ENCODE measurements at regions not wholly inside any gene's neighbourhood (a gene's known extent, or its start where the extent isn't known, plus 50 kb on each side); places are given as distances from the start of the nearest gene placed in this dataset.
"Not testable (repeated sequence)": the region's sequence is repeated elsewhere in the genome, so short reads cannot be mapped to it uniquely, and the experiment has no call there.

DNA sequence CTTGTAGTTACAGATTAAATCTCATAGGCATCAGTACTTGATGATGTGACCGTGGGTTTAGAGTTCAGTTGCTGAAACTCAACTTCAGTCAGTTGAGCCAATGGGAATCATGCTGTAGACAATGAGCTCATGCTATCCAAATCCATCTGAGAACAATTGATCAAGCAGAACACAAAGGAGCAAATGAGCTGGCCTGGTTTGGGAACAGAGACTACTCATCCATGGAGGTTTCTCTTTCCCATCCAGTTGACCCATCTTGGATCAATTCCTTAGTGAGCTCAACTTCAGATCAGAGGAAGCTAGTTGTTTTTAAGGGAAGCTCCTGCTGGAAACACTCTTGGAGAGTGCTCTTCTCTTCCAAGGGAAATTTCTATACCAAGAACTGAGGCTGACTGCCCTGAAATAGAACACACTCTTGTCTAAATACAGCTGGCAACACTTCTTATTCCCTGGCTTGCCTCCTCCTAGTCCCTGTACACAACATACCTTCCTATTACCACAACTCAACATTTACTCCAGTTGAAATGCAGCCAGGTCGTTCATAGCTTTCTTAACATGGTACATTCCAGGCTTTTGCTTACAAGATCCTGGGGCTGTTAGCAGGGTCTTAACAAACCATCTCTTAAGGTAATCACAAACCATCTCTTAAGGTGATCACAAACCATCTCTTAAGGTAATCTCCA, 203.9 kb upstream of the PRDM1 start:
- no peak for DNase-seq (ENCODE audit: low spot score)

DNA sequence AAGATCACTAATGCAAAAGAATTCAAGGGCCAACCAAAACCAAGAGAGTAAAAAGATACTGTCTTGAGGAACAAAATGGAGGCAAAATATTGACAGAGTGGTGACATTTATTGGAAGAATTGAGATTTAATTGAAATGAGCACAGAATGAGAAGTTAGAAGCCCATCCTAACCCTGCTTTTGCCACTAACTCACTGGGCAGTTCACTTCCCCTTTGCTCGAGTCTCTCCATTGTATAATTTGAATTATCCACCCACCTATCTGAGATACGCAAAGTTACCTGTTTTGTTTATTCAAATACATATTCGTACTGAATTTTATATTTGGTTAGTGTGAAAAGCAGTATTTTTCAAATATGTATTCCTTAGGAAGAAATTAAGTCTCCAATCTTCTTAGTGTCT, 204.5 kb upstream of the PRDM1 start:
- no peak for DNase-seq (ENCODE audit: low spot score)

DNA sequence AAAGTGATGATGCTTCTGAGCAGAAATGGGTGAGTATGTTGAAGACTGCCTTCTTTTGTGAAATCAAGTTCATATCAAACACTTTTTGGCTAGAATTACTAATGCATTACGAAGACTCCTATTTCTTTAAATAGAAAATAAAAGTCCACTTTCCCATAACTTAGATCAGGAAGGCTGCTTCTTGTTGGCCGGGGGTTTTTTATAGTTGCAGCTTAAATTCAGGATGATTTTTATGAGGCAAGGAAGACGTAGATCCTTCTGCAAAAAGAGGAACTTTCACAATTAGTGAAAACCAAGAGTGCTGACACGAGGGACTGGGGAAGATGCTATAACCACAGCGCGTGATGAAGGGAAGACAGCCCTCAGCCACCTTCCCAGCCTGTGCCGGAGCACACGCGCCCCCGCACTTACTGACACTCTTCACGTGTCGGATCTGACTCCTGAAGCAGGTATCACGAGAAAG, 206.1 kb upstream of the PRDM1 start:
- DNase-seq (ENCODE audit: low spot score), result peak; percentile 31

DNA sequence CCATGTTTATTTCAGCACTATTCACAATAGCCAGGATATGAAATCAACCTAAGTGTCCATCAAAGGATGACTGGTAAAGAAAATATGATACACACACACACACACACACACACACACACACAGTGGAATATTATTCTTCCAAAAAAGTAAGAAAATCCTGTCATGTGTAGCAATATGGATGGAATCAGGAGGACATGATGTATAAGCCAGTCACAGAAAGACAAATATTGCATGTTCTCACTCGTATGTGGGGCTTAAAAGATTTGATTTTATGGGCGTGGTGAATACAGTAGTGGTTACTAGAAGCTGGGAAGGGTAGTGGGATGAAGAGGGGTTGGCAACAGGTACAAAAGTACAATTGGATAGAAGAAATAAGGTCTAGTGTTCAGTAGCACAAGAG, 207.0 kb upstream of the PRDM1 start:
- DNase-seq (ENCODE audit: low spot score), result no peak

DNA sequence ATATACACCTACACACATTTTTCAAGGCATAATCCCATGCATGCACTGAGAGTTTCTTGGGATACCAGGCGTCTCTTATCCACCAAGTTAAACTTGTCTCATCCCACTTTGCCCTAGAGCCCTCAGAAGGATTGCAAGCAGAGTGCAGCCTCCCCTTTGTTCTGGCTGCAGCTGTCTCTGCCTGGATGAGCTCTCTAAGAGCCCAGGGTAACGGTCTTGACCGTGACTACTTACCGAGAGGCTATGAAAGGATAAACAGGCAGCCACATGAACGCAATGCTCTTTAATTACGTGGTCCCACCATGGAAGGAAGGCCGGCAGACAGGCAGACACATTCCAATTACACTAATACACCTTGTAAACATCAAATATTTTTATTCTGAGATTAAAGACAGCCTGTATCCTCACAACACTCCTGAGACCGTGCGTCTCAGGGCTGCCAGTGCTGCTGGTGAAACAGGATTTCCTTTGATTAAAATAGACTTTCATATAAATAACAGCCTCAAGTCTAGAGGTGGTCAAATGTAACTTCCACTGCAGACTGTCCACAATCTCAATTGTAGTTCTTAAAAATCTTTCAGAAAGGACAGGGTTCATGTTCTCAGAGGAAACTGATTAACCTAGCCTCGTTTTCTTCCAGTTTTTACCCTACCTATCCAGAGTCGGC, 210.0 kb upstream of the PRDM1 start:
- no peak for DNase-seq (ENCODE audit: low spot score)

DNA sequence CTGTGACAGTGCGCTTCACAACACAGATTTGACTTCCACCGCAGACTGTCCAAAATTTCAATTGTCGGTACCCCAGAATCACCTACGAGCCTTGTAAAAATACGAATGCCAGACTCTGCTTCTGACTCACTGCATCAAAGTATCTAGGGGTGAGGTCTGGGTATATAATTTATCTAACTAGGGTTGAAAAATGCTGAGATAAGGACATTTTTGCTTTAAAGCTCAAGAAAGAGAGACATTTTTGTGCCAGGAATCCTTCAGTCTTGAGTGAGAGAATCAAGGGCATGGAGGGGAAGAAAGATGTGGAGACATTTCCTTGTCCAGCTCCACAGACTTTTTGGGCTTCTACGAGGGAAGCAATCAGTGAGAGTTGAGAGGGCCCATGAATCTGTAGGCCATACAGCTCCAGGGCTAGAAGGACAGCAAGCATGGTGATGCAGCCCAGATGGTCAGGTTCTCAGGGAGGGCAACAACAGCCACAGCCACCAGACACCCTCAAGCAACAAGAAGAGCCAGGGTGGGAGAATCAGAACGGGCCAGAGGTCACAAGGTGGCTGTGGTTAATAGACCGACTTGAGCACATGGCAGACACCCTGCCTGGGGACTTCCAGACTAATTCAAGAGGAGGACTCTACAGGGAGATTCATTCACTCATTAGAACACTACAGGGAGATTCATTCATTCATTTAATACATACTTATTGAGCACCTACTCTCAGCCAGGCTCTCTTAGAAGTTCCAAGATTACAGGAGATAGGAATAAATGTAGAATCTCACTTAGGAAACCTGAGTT, 211.1 kb upstream of the PRDM1 start:
- DNase-seq (ENCODE audit: low spot score), result no peak

DNA sequence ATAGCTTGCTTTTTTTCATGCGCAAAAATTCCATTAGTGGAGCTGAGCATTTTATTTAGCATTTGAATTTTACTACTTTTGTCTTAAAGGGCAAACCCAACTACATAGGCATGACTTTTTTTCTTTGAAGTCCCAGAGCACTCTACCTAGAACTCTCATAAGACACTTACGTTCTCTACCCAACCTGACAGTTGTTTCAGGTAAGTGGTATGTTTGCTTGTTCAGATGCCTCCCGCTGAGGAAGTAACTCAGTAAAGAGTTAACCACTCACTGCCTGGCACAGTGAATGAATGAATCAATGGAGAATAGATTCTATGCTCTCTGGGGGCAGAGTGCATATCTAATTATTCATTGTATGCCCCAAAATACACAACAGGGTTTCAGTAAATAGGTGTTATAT, 212.3 kb upstream of the PRDM1 start:
- DNase-seq (ENCODE audit: low spot score), result no peak

DNA sequence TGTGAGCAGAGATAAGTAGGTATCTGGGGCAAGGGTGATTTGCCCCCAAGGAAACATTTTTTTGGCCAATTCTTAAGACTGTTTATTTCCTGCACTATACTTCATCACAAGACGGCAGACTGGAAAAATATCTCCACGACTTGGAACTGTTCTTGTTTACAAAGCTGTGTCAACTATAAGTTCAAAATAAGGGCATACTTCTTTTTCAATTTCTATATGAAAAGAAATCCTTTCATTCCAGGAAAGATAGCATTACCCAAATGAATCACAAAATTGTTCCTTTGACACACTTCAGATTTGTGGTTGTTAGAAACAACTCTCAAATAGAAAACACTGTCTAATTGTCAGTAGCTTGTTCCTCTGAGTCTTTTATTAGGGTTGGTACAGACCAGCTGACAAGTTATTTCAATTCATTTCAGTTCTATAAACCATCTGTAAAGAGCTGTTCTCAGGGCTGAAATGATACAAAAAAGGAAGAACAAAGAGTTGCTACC, 212.9 kb upstream of the PRDM1 start:
- DNase-seq (ENCODE audit: low spot score), result no peak

DNA sequence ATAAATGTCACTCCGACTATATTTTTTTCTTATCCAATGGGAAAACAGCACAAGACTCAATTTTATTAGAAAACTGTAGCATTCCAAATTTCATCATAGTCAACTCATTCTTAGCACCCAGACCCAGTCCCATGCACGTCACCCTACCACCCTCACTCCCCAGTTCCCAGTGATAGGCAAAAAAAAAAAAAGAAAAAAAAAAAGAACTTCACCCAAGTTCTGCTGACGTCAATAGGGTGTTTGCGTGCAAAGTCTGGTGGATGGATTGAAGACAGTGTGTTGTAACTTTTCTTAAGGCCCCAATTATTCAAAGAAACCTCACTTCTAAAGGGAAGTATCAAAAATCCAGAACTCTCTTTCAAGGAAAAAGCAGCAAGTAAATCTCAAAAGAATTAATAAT, 213.9 kb upstream of the PRDM1 start:
- peak; percentile 18 for DNase-seq (ENCODE audit: low spot score)

DNA sequence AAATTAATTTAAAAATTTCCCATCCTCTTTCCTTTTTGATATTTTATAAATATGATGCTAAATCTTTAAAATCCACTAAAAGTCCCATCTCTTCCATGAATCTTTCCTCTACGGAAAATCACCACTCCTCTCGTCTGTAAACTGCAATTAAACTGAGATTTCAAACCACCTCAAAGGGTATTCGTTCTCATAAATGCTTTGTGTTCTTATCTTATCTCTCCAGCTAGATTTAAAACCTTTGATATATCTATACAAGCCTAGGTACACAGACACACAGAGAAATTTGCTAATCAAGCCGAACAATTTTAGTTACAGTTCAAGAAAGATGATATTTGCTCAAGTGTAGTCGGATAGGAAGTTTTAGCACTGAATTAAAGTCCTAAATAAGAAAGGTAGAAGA, 214.6 kb upstream of the PRDM1 start:
- DNase-seq (ENCODE audit: low spot score), result no peak

DNA sequence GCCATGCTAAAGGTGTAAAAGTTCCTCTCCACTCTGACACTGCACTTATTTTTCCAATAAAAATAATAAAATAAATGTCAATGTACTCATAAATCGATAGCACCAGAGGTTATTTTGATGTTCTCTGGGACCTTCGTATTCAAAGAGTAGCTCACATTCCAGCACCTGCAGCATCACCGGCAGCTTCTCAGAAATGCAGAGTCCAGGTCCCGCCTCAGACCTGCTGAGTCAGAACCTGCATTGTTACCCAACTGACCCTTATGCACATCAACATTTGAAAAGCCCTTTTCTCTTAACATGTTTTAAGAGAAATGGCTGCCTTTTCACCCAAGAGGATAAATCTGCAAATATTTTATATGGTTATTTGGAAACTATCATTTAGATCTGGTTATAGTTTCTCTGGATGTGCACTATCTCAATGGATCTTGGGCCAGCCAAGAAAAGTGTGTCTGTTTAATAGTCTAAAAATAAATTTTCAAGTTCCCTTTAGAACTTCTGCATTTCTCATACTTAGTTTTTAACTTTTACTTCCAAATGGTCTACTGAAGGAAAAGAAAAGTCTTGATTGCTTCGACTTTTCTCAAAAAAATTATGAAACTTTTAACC, 216.2 kb upstream of the PRDM1 start:
- no peak for DNase-seq (ENCODE audit: low spot score)

DNA sequence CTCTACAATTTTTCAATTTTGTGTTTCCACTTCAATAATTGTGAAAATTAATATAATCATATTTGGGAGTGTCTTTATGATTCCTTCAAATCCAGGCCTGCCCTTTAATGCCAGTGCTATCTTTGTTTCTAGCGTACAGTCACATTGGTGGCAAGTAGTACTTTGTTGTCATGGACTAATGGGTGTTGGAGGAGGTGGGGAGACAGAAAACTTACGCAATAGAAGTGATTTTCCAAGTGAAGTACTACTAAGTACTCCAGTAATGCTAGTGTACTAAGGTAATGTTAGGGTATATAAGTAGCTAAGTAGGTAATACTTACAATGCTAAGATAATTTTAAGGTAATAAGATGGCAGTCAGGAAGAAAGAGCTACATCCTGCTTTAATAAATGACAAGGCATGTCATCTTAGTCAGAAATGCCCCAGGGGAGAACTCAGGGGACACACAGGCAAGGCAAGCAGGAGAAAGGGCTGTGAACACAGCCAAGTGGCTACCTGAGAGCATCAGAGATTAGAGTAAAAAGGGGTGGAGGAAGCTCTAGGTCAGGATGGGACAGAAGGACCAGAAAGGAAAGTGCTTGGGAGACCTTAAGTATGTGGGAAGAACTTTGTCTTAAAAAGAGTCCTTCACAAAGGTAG, 217.2 kb upstream of the PRDM1 start:
- no peak for DNase-seq (ENCODE audit: low spot score)

DNA sequence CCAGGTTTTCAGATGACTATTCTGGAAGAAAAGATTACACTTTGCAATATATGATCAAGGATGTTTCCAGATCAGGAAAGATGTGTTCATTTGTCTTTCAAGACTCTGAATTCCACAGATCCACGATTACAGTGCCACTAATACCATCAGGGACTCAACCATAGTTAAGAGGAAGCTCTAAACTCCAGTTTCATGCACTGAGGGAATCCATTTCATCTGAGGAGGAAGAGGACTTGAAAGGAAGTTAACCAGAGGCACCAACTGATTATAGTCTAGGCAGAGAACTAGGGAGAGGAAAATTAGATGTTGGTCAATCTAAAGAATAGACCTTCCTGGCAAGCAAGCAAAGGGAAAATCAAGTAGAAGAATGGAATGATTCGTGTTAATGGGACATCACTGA, 218.3 kb upstream of the PRDM1 start:
- DNase-seq (ENCODE audit: low spot score), result no peak

DNA sequence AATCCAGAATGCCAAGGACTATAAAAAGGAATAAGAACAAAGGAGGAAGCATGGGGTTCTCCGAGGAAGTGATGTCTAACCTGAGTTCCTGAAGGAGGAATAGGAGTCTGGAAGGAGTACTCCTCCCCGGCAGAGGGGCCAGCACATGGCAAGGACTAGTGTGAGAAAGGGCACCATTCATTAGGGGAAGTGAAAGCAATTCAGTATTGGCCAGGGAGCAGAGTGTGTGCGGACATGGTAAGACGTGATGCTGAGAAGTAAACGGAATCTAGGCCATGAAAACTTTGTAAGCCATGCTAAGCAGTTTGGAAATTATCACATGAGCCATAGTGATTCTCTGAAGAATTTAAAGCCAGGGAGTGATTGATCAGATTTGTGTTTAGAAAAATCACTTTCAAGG, 218.9 kb upstream of the PRDM1 start:
- no peak for DNase-seq (ENCODE audit: low spot score)

DNA sequence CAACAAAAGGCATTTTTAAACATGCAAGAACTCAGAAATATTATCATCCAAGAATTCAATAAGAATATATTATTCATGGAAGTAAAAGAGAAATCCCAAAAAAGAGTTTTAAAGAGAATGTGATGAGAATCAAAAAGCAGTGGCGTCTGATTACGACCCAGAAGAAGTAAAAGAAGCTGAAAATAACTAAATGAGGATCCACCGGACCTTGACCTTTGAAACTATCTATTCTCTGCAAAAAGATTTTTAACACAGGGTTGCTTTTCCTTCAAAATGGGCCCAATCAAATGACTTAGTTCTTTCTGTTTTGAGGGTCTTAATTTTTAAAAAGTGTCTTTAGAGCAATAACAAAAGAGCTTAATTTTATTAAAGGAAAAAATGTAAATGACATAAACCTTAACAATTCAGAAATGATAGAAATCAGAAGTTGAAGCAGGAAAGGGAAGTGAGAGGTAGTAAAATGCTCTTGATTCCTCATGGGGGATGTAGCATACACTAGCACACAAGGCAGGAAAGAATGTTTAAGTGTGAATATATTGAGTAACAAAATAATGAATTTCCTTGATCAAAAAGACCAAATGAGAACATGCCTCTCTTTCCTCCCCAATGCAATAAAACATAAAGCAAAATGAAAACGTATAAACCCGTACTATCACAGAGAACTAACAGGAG, 223.1 kb upstream of the PRDM1 start:
- DNase-seq (ENCODE audit: low spot score), result no peak

DNA sequence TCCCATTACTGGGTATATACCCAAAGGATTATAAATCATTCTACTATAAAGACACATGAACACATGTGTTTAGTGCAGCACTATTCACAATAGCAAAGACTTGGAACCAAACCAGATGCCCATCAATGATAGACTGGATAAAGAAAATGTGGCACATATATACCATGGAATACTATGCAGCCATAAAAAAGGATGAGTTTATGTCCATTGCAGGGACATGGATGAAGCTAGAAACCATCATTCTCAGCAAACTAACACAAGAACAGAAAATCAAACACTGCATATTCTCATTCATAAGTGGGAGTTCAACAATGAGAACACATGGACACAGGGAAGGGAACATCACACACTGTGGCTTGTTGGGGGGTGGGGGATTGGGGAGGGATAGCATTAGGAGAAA, 225.2 kb upstream of the PRDM1 start:
- DNase-seq (ENCODE audit: low spot score), result not testable (repeated sequence)

DNA sequence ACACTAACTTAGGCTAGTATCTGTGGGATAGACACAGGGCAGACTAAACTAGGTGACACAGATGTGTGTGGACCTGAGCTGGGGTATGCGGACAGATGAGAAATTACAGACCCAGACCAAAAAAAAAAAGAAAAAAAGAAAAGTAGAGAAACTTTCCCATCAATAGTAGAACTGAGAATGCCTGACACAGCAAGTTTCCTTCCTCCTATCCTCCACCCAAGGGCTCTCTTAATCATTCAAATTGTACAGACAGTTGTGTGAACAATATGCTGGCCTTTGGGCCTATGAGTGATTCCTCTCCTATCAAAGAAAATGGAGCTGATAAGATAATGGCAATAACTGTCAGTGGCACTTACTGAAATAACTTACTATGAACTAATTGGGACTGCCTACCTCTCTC, 226.7 kb upstream of the PRDM1 start:
- DNase-seq (ENCODE audit: low spot score), result no peak

DNA sequence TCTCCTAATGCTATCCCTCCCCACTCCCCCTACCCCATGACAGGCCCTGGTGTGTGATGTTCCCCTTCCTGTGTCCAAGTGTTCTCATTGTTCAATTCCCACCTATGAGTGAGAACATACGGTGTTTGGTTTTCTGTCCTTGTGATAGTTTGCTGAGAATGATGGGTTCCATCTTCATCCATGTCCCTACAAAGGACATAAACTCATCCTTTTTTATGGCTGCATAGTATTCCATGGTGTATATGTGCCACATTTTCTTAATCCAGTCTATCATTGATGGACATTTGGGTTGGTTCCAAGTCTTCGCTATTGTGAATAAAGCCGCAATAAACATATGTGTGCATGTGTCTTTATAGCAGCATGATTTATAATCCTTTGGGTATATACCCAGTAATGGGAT, 227.5 kb upstream of the PRDM1 start:
- not testable (repeated sequence) for DNase-seq (ENCODE audit: low spot score)

DNA sequence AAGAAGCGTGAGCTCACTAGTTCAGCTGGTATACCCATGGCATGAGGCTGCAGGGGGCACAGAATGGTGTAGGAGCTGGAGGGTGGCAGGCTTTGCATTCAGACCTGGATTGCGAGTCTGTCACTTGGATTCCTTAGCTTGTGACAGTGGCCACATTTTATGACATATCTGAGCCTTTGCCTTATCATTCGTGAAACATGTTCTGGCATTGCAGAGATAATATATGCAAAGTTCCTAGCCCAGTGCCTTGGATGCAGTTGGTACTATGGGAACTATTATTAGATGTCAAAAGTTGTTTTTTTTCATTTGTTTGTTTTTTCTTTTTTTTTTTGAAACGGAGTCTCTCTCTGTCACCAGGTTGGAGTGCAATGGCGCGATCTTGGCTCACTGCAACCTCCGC, 230.7 kb upstream of the PRDM1 start:
- no peak for DNase-seq (ENCODE audit: low spot score)

DNA sequence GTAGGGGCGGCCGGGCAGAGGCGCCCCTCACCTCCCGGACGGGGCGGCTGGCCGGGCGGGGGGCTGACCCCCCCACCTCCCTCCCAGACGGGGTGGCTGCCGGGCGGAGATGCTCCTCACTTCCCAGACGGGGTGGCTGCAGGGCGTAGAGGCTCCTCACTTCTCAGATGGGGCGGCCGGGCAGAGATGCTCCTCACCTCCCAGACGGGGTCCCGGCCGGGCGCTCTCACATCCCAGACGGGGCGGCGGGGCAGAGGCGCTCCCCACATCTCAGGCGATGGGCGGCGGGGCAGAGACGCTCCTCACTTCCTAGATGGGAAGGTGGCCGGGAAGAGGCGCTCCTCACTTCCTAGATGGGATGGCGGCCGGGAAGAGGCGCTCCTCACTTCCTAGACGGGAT, 232.2 kb upstream of the PRDM1 start:
- DNase-seq (ENCODE audit: low spot score), result not testable (repeated sequence)

DNA sequence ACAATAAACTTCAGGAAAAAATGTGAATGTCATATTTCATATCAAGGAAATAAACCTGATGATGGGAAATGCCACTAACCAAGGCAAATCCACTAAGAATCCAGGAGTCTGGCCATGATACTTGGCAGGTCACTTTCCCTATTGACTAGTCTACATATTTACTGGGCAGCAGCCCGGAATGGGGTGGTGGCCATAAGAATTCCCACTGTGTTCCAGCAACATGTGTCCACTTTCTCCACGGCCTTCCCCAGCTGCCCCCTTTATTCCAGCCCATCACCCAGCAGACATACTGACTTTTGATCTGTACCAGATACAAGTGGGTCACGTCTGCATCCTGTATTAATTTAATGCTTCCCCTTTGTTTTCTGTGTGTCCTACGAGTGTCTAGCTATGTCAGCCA, 234.5 kb upstream of the PRDM1 start:
- no peak for DNase-seq (ENCODE audit: low spot score)
